H9 (cell line): ENCODE measurements at regions not wholly inside any gene's neighbourhood (a gene's known extent, or its start where the extent isn't known, plus 50 kb on each side); places are given as distances from the start of the nearest gene placed in this dataset.

Experiments used
- DNase-seq: peaks from one replicate; pipeline ENCODE4 v3.0.0-alpha.2; 2017
- H2AFZ ChIP-seq: one replicate; pipeline ENCODE4 v1.6.1; 2013; ENCODE audit warnings: mild to moderate bottlenecking, low read length, control low read depth, moderate library complexity
- H2AK5ac ChIP-seq: 2 replicates; pipeline ENCODE4 v1.6.1; 2013; ENCODE audit warnings: low read length, control low read depth, mixed read lengths; ENCODE audit not compliant: insufficient read length
- H2BK120ac ChIP-seq: one replicate; pipeline ENCODE4 v1.6.1; 2013; ENCODE audit warnings: low read depth, mild to moderate bottlenecking, low read length, control low read depth, inconsistent platforms; ENCODE audit not compliant: poor library complexity, severe bottlenecking
- H2BK12ac ChIP-seq: 2 replicates; pipeline ENCODE4 v1.6.1; 2013; ENCODE audit warnings: low read length, control low read depth, mixed read lengths, low read depth; ENCODE audit not compliant: insufficient read length
- H2BK15ac ChIP-seq: 2 replicates; pipeline ENCODE4 v1.6.1; 2013; ENCODE audit warnings: low read depth, low read length, control low read depth
- H2BK20ac ChIP-seq: one replicate; pipeline ENCODE4 v1.6.1; 2013; ENCODE audit warnings: low read depth, mild to moderate bottlenecking, low read length, control low read depth, inconsistent platforms; ENCODE audit not compliant: poor library complexity, severe bottlenecking
- H2BK5ac ChIP-seq: 2 replicates; pipeline ENCODE4 v1.6.1; 2013; ENCODE audit warnings: low read length, control low read depth, mixed read lengths; ENCODE audit not compliant: insufficient read length
- H3K14ac ChIP-seq: 2 replicates; pipeline ENCODE4 v1.6.1; 2013; ENCODE audit warnings: low read length, control low read depth; ENCODE audit not compliant: insufficient read depth
- H3K18ac ChIP-seq: 2 replicates; pipeline ENCODE4 v1.6.1; 2013; ENCODE audit warnings: low read depth, mild to moderate bottlenecking, mixed read lengths, low read length, control low read depth; ENCODE audit not compliant: insufficient read length
- H3K23ac ChIP-seq: 2 replicates; pipeline ENCODE4 v1.6.1; 2013; ENCODE audit warnings: low read length, control low read depth, mixed read lengths, low read depth; ENCODE audit not compliant: insufficient read length
- H3K23me2 ChIP-seq: 2 replicates; pipeline ENCODE4 v1.6.1; 2013; ENCODE audit warnings: low read depth, mild to moderate bottlenecking, mixed read lengths, low read length, control low read depth; ENCODE audit not compliant: insufficient read length, poor library complexity, severe bottlenecking
- H3K27ac ChIP-seq: 2 replicates; pipeline ENCODE4 v1.5.1; 2013; ENCODE audit warnings: low read length, control low read depth, mixed read lengths, low read depth; ENCODE audit not compliant: insufficient read length
- H3K27me3 ChIP-seq: 2 replicates; pipeline ENCODE4 v1.6.1; 2013; ENCODE audit warnings: low read length, control low read depth, inconsistent platforms; ENCODE audit not compliant: insufficient read depth
- H3K4ac ChIP-seq: 2 replicates; pipeline ENCODE4 v1.6.1; 2013; ENCODE audit warnings: low read depth, mild to moderate bottlenecking, control low read depth, inconsistent platforms, low read length, moderate library complexity
- H3K4me1 ChIP-seq: 2 replicates; pipeline ENCODE4 v1.6.1; 2013; ENCODE audit warnings: low read length, control low read depth, inconsistent platforms; ENCODE audit not compliant: insufficient read depth
- H3K4me2 ChIP-seq: 2 replicates; pipeline ENCODE4 v1.6.1; 2013; ENCODE audit warnings: low read length, control low read depth, mixed read lengths; ENCODE audit not compliant: insufficient read length, insufficient read depth
- H3K56ac ChIP-seq: 2 replicates; pipeline ENCODE4 v1.6.1; 2013; ENCODE audit warnings: low read depth, mild to moderate bottlenecking, mixed read lengths, low read length, control low read depth; ENCODE audit not compliant: insufficient read length
- H3K79me1 ChIP-seq: 2 replicates; pipeline ENCODE4 v1.6.1; 2013; ENCODE audit warnings: low read depth, mild to moderate bottlenecking, moderate library complexity, low read length, control low read depth, inconsistent platforms; ENCODE audit not compliant: insufficient read depth, poor library complexity, severe bottlenecking
- H3K79me2 ChIP-seq: 2 replicates; pipeline ENCODE4 v1.6.1; 2013; ENCODE audit warnings: low read length, control low read depth, inconsistent platforms; ENCODE audit not compliant: insufficient read depth
- H3K9ac ChIP-seq: 2 replicates; pipeline ENCODE4 v1.6.1; 2013; ENCODE audit warnings: low read length, control low read depth, mixed read lengths; ENCODE audit not compliant: insufficient read length; ENCODE audit errors: extremely low read depth
- H3K9me3 ChIP-seq: one replicate; pipeline ENCODE4 v1.6.1; 2013; ENCODE audit warnings: low read depth, low read length, inconsistent platforms; ENCODE audit not compliant: control insufficient read depth
- H3T11ph ChIP-seq: one replicate; pipeline ENCODE4 v1.6.1; 2013; ENCODE audit warnings: mild to moderate bottlenecking, low read length, control low read depth, inconsistent platforms
- H4K20me1 ChIP-seq: one replicate; pipeline ENCODE4 v1.6.1; 2013; ENCODE audit not compliant: control insufficient read depth, insufficient read length, insufficient read depth
- H4K5ac ChIP-seq: 2 replicates; pipeline ENCODE4 v1.6.1; 2013; ENCODE audit warnings: low read depth, mild to moderate bottlenecking, mixed read lengths, low read length, control low read depth; ENCODE audit not compliant: insufficient read length
- H4K8ac ChIP-seq: replicated peaks from 2 replicates; pipeline ENCODE4 v1.6.1; 2013; ENCODE audit warnings: low read length, control low read depth, mixed read lengths, low read depth; ENCODE audit not compliant: insufficient read length
- H4K91ac ChIP-seq: 2 replicates; pipeline ENCODE4 v1.6.1; 2013; ENCODE audit warnings: low read depth, mild to moderate bottlenecking, moderate library complexity, mixed read lengths, low read length, control low read depth; ENCODE audit not compliant: insufficient read length
- H3K27ac Mint-ChIP-seq, 3 experiments: 2 replicates in 2 of 3; 3 replicates in 1 of 3; pipeline ENCODE4 v1.8.0; 2020 to 2021; ENCODE audit warnings: mixed read lengths in 3 of 3, mild to moderate bottlenecking in 1 of 3, moderate library complexity in 1 of 3
- H3K27me3 Mint-ChIP-seq: 2 replicates; pipeline ENCODE4 v1.8.0; 2021; ENCODE audit warnings: low read depth, mild to moderate bottlenecking, moderate library complexity, mixed read lengths
- H3K36me3 Mint-ChIP-seq, 3 experiments: 2 replicates in 2 of 3; 3 replicates in 1 of 3; pipeline ENCODE4 v1.8.0; 2020 to 2021; ENCODE audit warnings: low read depth in 3 of 3, mixed read lengths in 3 of 3; ENCODE audit not compliant: insufficient read depth in 1 of 3
- H3K4me1 Mint-ChIP-seq, 2 experiments: 2 replicates each; pipeline ENCODE4 v1.8.0; 2020; ENCODE audit warnings: mixed read lengths in 2 of 2
- H3K4me3 Mint-ChIP-seq, 2 experiments: 2 replicates in 1 of 2; 3 replicates in 1 of 2; pipeline ENCODE4 v1.8.0; 2020 to 2021; ENCODE audit warnings: mild to moderate bottlenecking in 2 of 2, mixed read lengths in 2 of 2, moderate library complexity in 1 of 2
- H3K9me3 Mint-ChIP-seq, 2 experiments: 2 replicates in 1 of 2; 3 replicates in 1 of 2; pipeline ENCODE4 v1.8.0; 2020; ENCODE audit warnings: mild to moderate bottlenecking in 2 of 2, mixed read lengths in 2 of 2, moderate library complexity in 1 of 2
- WGBS: extraction: QIAGEN DNeasy Blood & Tissue Kit; methylation state at CpG from one replicate; pipeline ENCODE4 v1.1.7; 2013; ENCODE audit warnings: missing lambda C conversion rate, low lambda C conversion rate, mixed read lengths; ENCODE audit not compliant: insufficient read length; ENCODE audit errors: extremely low coverage; 5-methylcytosine and 5-hydroxymethylcytosine counted together
- TF ChIP-seq, protein P1 (sequence below): fragments of 200-600 bp; sonication (generic); conservative IDR thresholded peaks from 3 replicates; pipeline ENCODE4 v1.8.0; 2021; ENCODE audit warnings: antibody characterized with exemption, mild to moderate bottlenecking

DNA sequence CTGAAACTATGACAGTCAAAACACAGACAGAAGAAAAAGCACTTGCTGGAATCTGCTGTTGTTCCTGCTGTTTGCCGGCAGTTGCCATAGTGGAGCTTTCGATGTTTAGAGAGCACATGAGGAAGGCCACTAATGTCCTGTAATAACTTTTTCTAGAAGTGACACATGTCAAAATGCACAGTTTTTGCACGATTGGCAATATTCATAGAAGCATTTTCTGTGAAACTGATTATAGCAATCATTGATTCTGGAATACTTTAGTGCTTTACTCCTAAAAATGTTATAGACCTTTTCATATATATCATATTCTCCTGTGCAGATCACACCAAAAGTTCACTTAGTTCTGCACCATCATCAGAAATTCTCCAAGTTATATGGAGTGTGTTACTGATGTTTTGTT, 407.0 kb upstream of the SOX9 start:
- Histone ChIP-seq H3K4me1 (no peaks in the 10 kb centered on the region; the same call in 1 of the 2 replicates), H3K14ac (no peak overlapping the region), H2BK12ac (no peak overlapping the region), H3K18ac (no peak overlapping the region), H3K79me2 (no peaks in the 10 kb centered on the region; the same call in 1 of the 2 replicates), H3K56ac (no peak overlapping the region), H4K8ac (no peak overlapping the region), H3K23ac (no peak overlapping the region), H2BK20ac (no peak overlapping the region), H3K27me3 (no peaks in the 10 kb centered on the region), H2BK120ac (no peak overlapping the region), H4K91ac (no peak overlapping the region), H3K9ac (no peak overlapping the region), H3K27ac (no peak overlapping the region), H3K23me2 (no peaks in the 10 kb centered on the region), H4K20me1 (no peaks in the 10 kb centered on the region), H2BK5ac (no peak overlapping the region), H3K4ac (no peak overlapping the region), H2AFZ (no peak overlapping the region), H2BK15ac (no peak overlapping the region), H3T11ph (no peak overlapping the region), H3K79me1 (no peaks in the 10 kb centered on the region), H3K9me3 (no peaks in the 10 kb centered on the region), H2AK5ac (no peak overlapping the region), H4K5ac (no peak overlapping the region), H3K4me2 (no peak overlapping the region)
- DNase-seq, result no peak
- H3K27ac Mint-ChIP-seq, result no peak overlapping the region; a peak in 1 of 7 replicates
- no peak overlapping the region for H3K4me3 Mint-ChIP-seq
- no peaks in the 10 kb centered on the region for H3K36me3 Mint-ChIP-seq
- TF ChIP-seq, protein P1, sequence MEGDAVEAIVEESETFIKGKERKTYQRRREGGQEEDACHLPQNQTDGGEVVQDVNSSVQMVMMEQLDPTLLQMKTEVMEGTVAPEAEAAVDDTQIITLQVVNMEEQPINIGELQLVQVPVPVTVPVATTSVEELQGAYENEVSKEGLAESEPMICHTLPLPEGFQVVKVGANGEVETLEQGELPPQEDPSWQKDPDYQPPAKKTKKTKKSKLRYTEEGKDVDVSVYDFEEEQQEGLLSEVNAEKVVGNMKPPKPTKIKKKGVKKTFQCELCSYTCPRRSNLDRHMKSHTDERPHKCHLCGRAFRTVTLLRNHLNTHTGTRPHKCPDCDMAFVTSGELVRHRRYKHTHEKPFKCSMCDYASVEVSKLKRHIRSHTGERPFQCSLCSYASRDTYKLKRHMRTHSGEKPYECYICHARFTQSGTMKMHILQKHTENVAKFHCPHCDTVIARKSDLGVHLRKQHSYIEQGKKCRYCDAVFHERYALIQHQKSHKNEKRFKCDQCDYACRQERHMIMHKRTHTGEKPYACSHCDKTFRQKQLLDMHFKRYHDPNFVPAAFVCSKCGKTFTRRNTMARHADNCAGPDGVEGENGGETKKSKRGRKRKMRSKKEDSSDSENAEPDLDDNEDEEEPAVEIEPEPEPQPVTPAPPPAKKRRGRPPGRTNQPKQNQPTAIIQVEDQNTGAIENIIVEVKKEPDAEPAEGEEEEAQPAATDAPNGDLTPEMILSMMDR, result no peak
- WGBS, result no CpG with 5 or more reads among the region's 3 CpGs
- H3K4me1 Mint-ChIP-seq, result peaks cover 4 to 13% of the 10 kb centered on the region in 2 experiments
- peaks cover 0 to 3% of the 10 kb centered on the region in 2 experiments; a peak in 3 of 5 replicates for H3K9me3 Mint-ChIP-seq
- no peaks in the 10 kb centered on the region for H3K27me3 Mint-ChIP-seq
